SK-N-SH (cell line): ENCODE measurements at regions not wholly inside any gene's neighbourhood (a gene's known extent, or its start where the extent isn't known, plus 50 kb on each side); places are given as distances from the start of the nearest gene placed in this dataset.

ENCODE experiments used
- CTCF ChIA-PET: fragments of 300-600, 350-600 bp; formaldehyde crosslinking; extraction: SDS; loops from one replicate; lab custom pipeline; 2021; lab: Yijun Ruan, JAX
- POLR2A ChIA-PET: fragments of 350-600 bp; sonication (Branson Sonifier 250); formaldehyde crosslinking; extraction: SDS; loops from one replicate; lab custom pipeline; 2020; ENCODE audit warnings: antibody characterized with exemption, inconsistent platforms; lab: Yijun Ruan, JAX
- DNase-seq: peaks from one replicate; pipeline ENCODE4 v3.0.0; 2012
- H2AFZ ChIP-seq: fragments of 200-600 bp; sonication (generic); 2 replicates; pipeline ENCODE4 v1.8.1; 2016; ENCODE audit warnings: antibody characterized with exemption, mild to moderate bottlenecking, low read depth
- H3F3A ChIP-seq: fragments of 200-600 bp; sonication (generic); replicated peaks from 2 replicates; pipeline ENCODE3; 2016; ENCODE audit warnings: antibody characterized with exemption, mild to moderate bottlenecking; ENCODE audit not compliant: insufficient read depth
- H3K27ac ChIP-seq, 2 experiments: fragments of 200-500 bp in 1 of 2; fragments of 200-600 bp in 1 of 2; sonication (Bioruptor generic) in 1 of 2; sonication (generic), shearing (Covaris generic) in 1 of 2; 2 replicates each; pipeline versions ENCODE4 v1.5.1 to v1.6.1; 2014 to 2016; ENCODE audit warnings: low read depth in 2 of 2, inconsistent platforms in 1 of 2, low read length in 1 of 2, mild to moderate bottlenecking in 1 of 2, mixed read lengths in 1 of 2
- H3K27me3 ChIP-seq: fragments of 200-600 bp; sonication (generic), shearing (Covaris generic); 2 replicates; pipeline ENCODE4 v1.6.1; 2016; ENCODE audit warnings: mixed run types; ENCODE audit not compliant: insufficient read depth
- H3K36me3 ChIP-seq, 2 experiments: fragments of 200-500 bp in 1 of 2; fragments of 200-600 bp in 1 of 2; sonication (Bioruptor generic) in 1 of 2; sonication (generic) in 1 of 2; replicated peaks in 1 of 2; 2 replicates each; pipeline versions ENCODE3 to v1.5.1; 2014 to 2016; ENCODE audit warnings: low read length in 1 of 2, mild to moderate bottlenecking in 1 of 2; ENCODE audit not compliant: insufficient read depth in 2 of 2, control insufficient read depth in 1 of 2
- H3K4me1 ChIP-seq, 2 experiments: fragments of 200-500 bp in 1 of 2; fragments of 200-600 bp in 1 of 2; sonication (Bioruptor generic) in 1 of 2; sonication (generic), shearing (Covaris generic) in 1 of 2; 2 replicates each; pipeline versions ENCODE4 v1.5.1 to v1.6.1; 2014 to 2016; ENCODE audit warnings: low read depth in 1 of 2, low read length in 1 of 2, mixed run types in 1 of 2; ENCODE audit not compliant: insufficient read depth in 2 of 2, control insufficient read depth in 1 of 2
- H3K4me2 ChIP-seq: fragments of 200-600 bp; sonication (generic), shearing (Covaris generic); 2 replicates; pipeline ENCODE4 v1.6.1; 2017; ENCODE audit warnings: mixed run types
- H3K4me3 ChIP-seq, 2 experiments: fragments of 200-500 bp in 1 of 2; fragments of 200-600 bp in 1 of 2; sonication (Bioruptor generic) in 1 of 2; sonication (generic), shearing (Covaris generic) in 1 of 2; 2 replicates each; pipeline versions ENCODE4 v1.5.1 to v1.8.1; 2014 to 2016; ENCODE audit warnings: low read depth in 2 of 2, inconsistent platforms in 1 of 2, low read length in 1 of 2, mild to moderate bottlenecking in 1 of 2, mixed read lengths in 1 of 2, moderate library complexity in 1 of 2
- H3K79me2 ChIP-seq: fragments of 200-600 bp; sonication (generic); 2 replicates; pipeline ENCODE4 v1.8.1; 2017; ENCODE audit warnings: mild to moderate bottlenecking; ENCODE audit not compliant: insufficient read depth
- H3K9ac ChIP-seq: fragments of 200-600 bp; sonication (generic); 2 replicates; pipeline ENCODE4 v1.6.1; 2017; ENCODE audit warnings: mixed run types
- H3K9me2 ChIP-seq: fragments of 200-600 bp; sonication (generic); 2 replicates; pipeline ENCODE4 v1.6.1; 2017; ENCODE audit warnings: mixed run types
- H3K9me3 ChIP-seq: fragments of 200-600 bp; sonication (generic); 2 replicates; pipeline ENCODE4 v1.6.1; 2017; ENCODE audit warnings: mixed run types, mild to moderate bottlenecking, moderate library complexity
- H4K20me1 ChIP-seq: fragments of 200-600 bp; sonication (generic); 2 replicates; pipeline ENCODE4 v1.6.1; 2017; ENCODE audit warnings: mild to moderate bottlenecking, mixed run types; ENCODE audit not compliant: insufficient read depth
- CHD2 ChIP-seq: fragments of 150-350 bp; IDR thresholded peaks from 2 replicates; pipeline ENCODE4 v1.6.1; 2018; ENCODE audit warnings: low read length; ENCODE audit not compliant: partially characterized antibody
- CTCF ChIP-seq: fragments of 200-600 bp; sonication (generic); IDR thresholded peaks from 2 replicates; pipeline ENCODE4 v1.6.1; 2017; ENCODE audit warnings: antibody characterized with exemption, mild to moderate bottlenecking, moderate library complexity
- ELF1 ChIP-seq: IDR thresholded peaks from 2 replicates; pipeline ENCODE4 v1.4.0; 2012
- EP300 ChIP-seq, 2 experiments: IDR thresholded peaks; 2 replicates each; pipeline versions ENCODE4 v1.4.0 to v1.6.1; 2012; ENCODE audit warnings: borderline replicate concordance in 1 of 2, low read depth in 1 of 2, low read length in 1 of 2
- EZH2phosphoT487 ChIP-seq: fragments of 200-600 bp; sonication (generic); IDR thresholded peaks from 2 replicates; pipeline ENCODE4 v1.6.1; 2017; ENCODE audit warnings: low read depth, mixed run types, mild to moderate bottlenecking, antibody characterized with exemption, moderate library complexity, borderline replicate concordance
- FOSL2 ChIP-seq: IDR thresholded peaks from 2 replicates; pipeline ENCODE4 v1.4.0; 2012; ENCODE audit warnings: low read depth, mild to moderate bottlenecking, moderate library complexity, borderline replicate concordance
- FOXM1 ChIP-seq: IDR thresholded peaks from 2 replicates; pipeline ENCODE4 v1.4.0; 2012; ENCODE audit warnings: low read depth, mild to moderate bottlenecking
- GABPA ChIP-seq: IDR thresholded peaks from 2 replicates; pipeline ENCODE4 v1.4.0; 2012; ENCODE audit warnings: low read depth, mild to moderate bottlenecking
- GATA2 ChIP-seq: sonication (generic); formaldehyde crosslinking; IDR thresholded peaks from 2 replicates; pipeline ENCODE4 v1.5.0; 2020; ENCODE audit warnings: mild to moderate bottlenecking, missing genetic modification reagents
- JUND ChIP-seq: IDR thresholded peaks from 2 replicates; pipeline ENCODE4 v1.4.0; 2012
- MAX ChIP-seq: IDR thresholded peaks from 2 replicates; pipeline ENCODE4 v1.4.0; 2012; ENCODE audit warnings: low read depth
- MEF2A ChIP-seq: IDR thresholded peaks from 2 replicates; pipeline ENCODE4 v1.4.0; 2012; ENCODE audit warnings: low read depth, borderline replicate concordance
- MXI1 ChIP-seq: IDR thresholded peaks from 2 replicates; pipeline ENCODE4 v1.6.1; 2012; ENCODE audit warnings: mild to moderate bottlenecking, low read depth, low read length, improper control_type of control experiment
- NFIC ChIP-seq: IDR thresholded peaks from 2 replicates; pipeline ENCODE4 v1.4.0; 2012; ENCODE audit warnings: borderline replicate concordance
- NRF1 ChIP-seq: IDR thresholded peaks from 2 replicates; pipeline ENCODE4 v1.6.1; 2012; ENCODE audit warnings: low read depth, mild to moderate bottlenecking, low read length
- RAD21 ChIP-seq: IDR thresholded peaks from 2 replicates; pipeline ENCODE4 v1.6.1; 2012; ENCODE audit warnings: mild to moderate bottlenecking, low read length
- RCOR1 ChIP-seq: fragments of 150-350 bp; IDR thresholded peaks from 2 replicates; pipeline ENCODE4 v1.6.1; 2017; ENCODE audit warnings: antibody characterized with exemption, low read length
- RFX5 ChIP-seq: IDR thresholded peaks from 2 replicates; pipeline ENCODE4 v1.6.1; 2012; ENCODE audit warnings: mild to moderate bottlenecking, improper control_type of control experiment, low read length
- RXRA ChIP-seq: IDR thresholded peaks from 2 replicates; pipeline ENCODE4 v1.4.0; 2012; ENCODE audit warnings: low read depth, mild to moderate bottlenecking, borderline replicate concordance
- SIN3A ChIP-seq: IDR thresholded peaks from 2 replicates; pipeline ENCODE4 v1.6.1; 2012; ENCODE audit warnings: low read depth, mild to moderate bottlenecking, low read length, moderate library complexity, borderline replicate concordance
- TAF1 ChIP-seq: IDR thresholded peaks from 2 replicates; pipeline ENCODE4 v1.6.1; 2012; ENCODE audit warnings: low read depth, mild to moderate bottlenecking, low read length, moderate library complexity, borderline replicate concordance
- TCF12 ChIP-seq: IDR thresholded peaks from 2 replicates; pipeline ENCODE4 v1.4.0; 2012
- USF1 ChIP-seq: IDR thresholded peaks from 2 replicates; pipeline ENCODE4 v1.4.0; 2012; ENCODE audit warnings: low read depth, borderline replicate concordance
- USF2 ChIP-seq: fragments of 150-350 bp; IDR thresholded peaks from 2 replicates; pipeline ENCODE4 v1.6.1; 2017; ENCODE audit warnings: antibody characterized with exemption, low read length, low read depth, borderline replicate concordance
- WGBS: methylation state at CpG from one replicate; pipeline ENCODE4 v1.1.6; 2017; ENCODE audit warnings: low lambda C conversion rate; 5-methylcytosine and 5-hydroxymethylcytosine counted together

GRCh38 chr5:167852515-167852914 lies 438.9 kb upstream of the WWC1 start:
- Histone ChIP-seq H3F3A (no peaks in the 10 kb centered on the region), H3K27me3 (no peaks in the 10 kb centered on the region)
- TF ChIP-seq NRF1 (no peak), EP300 (IDR thresholded peaks at IDR 0.05; ENCODE audit: borderline replicate concordance in 1 of 2, low read depth in 1 of 2, low read length in 1 of 2) (no peak), NFIC (no peak), MAX (no peak), MEF2A (no peak), RCOR1 (no peak), JUND (no peak), ELF1 (no peak), FOSL2 (no peak), TAF1 (no peak), USF2 (no peak), GABPA (no peak), MXI1 (no peak), RAD21 (no peak), SIN3A (no peak), GATA2 (no peak), EZH2phosphoT487 (no peak), RXRA (no peak)
- TF ChIP-seq, all 33 proteins: peak for 0
- no peaks in the 10 kb centered on the region; a peak in 1 of 4 replicates for H3K4me1 ChIP-seq
- H3K4me2 ChIP-seq = no peak overlapping the region
- no peaks in the 10 kb centered on the region for H3K9me2 ChIP-seq
- ChIA-PET POLR2A (no interaction called here), CTCF (no interaction called here)
- no peaks in the 10 kb centered on the region for H3K9me3 ChIP-seq
- no peaks in the 10 kb centered on the region for H3K36me3 ChIP-seq
- H3K27ac ChIP-seq = no peak overlapping the region
- H3K4me3 ChIP-seq = no peak overlapping the region
- no peak overlapping the region for H3K9ac ChIP-seq
- DNase-seq = no peak
- WGBS = 56% methylated on average over 5 of the region's 5 CpGs
- no peak overlapping the region for H2AFZ ChIP-seq
- H4K20me1 ChIP-seq = no peaks in the 10 kb centered on the region
- H3K79me2 ChIP-seq = no peaks in the 10 kb centered on the region

- 46% methylated on average over 4 of the region's 4 CpGs for WGBS
- no peak for TF ChIP-seq ELF1
- TF ChIP-seq MAX = no peak
- no peak for TF ChIP-seq FOXM1
- TF ChIP-seq NRF1 = no peak
- TF ChIP-seq RFX5 = no peak
- TF ChIP-seq USF2 = no peak
- TF ChIP-seq CHD2 = no peak
- no peak for TF ChIP-seq CTCF
- no peak for TF ChIP-seq RXRA
- TF ChIP-seq TAF1 = no peak
- no peak for TF ChIP-seq USF1
- TF ChIP-seq GABPA = no peak
- no peak for TF ChIP-seq TCF12
These were observed 438.0 kb upstream of the WWC1 start for GRCh38 chr5:167853421-167853820.

More at GRCh38 chr5:167853421-167853820, 438.0 kb upstream of the WWC1 start:
- DNase-seq = no peak
- ChIA-PET POLR2A (no interaction called here), CTCF (no interaction called here)
- Histone ChIP-seq H3K4me2 (no peak overlapping the region), H3K36me3 (no peaks in the 10 kb centered on the region), H3K9me3 (no peaks in the 10 kb centered on the region), H3K27me3 (no peaks in the 10 kb centered on the region), H3K4me1 (no peaks in the 10 kb centered on the region; a peak in 1 of 4 replicates), H3K9me2 (no peaks in the 10 kb centered on the region), H3K27ac (no peak overlapping the region), H3F3A (no peaks in the 10 kb centered on the region), H2AFZ (no peak overlapping the region), H4K20me1 (no peaks in the 10 kb centered on the region), H3K79me2 (no peaks in the 10 kb centered on the region), H3K4me3 (no peak overlapping the region), H3K9ac (no peak overlapping the region)
